DMS53 (cell line): ENCODE measurements at regions not wholly inside any gene's neighbourhood (a gene's known extent, or its start where the extent isn't known, plus 50 kb on each side); places are given as distances from the start of the nearest gene placed in this dataset.
"Not testable (repeated sequence)": the region's sequence is repeated elsewhere in the genome, so short reads cannot be mapped to it uniquely, and the experiment has no call there.

ENCODE experiments used
- DNase-seq: peaks from one replicate; lab custom pipeline; 2025; lab: John Stamatoyannopoulos, UW

GRCh38 chr6:168852376-168852884, 401.2 kb downstream of the THBS2 start:
- peak; percentile 55 for DNase-seq

DNA sequence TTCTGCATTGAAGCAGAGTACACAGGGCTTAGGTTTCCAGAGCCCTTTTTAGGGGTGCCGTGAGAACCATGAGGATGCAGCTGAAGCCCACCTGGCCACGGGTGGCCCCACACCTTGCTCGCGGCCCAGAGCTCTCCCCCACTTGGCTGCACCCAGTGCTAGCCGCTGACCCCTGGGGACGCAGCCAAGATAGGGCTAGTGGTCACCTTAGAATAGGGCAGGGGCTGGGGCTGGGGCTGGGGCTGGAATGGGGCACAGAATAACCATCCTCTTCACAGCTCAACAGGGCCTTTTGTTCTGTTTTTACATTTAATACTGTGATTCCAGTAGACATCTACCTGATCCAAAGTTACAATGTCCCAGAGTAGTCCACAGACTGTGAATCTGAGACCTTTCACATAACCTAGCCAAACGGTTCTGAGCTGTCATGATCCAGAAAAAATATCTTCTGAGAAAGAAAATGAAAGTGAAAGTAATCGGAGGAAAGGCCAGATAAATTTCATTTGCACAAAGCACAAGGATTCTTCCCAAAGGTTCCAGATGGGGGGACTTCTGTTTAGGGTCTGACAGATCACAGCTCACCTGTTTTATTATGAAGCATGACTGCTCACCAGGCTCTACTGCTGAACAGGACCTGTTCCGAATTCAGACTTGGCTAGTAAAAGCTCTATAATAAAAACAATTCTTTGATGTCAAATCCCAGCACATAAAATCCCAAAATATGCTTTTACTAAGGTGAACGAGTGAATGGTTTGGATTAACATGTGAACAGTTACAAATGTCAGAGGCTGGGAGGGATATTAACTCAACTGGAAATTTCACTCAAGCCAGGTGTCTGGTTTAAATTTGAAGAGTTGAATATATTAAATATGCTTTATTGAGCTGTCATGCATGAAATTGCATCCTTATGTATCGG, 401.9 kb downstream of the THBS2 start:
- peak; percentile 62 for DNase-seq

GRCh38 chr6:168850027-168850736, 403.5 kb downstream of the THBS2 start:
- peak; percentile 34 for DNase-seq

DNA sequence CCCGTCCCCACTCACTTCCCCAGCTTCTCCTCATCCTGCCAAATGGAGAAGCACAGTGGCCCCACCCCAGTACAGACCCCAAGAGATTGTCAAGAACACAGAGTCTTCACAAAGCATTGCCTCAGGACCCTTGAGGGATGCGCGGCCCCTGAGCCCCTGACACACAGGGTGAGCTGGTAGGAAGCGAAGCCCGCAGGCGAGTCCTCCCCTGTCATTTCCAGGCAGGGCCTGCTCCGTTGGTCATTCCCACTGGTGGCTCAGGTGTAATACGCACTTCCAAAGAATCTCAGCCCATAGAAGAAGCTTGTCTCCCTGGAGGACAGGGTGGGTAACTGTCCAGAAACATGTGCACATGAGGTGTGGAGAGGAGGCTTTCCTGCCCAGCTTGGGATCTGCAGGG, 404.2 kb downstream of the THBS2 start:
- DNase-seq = no peak

DNA sequence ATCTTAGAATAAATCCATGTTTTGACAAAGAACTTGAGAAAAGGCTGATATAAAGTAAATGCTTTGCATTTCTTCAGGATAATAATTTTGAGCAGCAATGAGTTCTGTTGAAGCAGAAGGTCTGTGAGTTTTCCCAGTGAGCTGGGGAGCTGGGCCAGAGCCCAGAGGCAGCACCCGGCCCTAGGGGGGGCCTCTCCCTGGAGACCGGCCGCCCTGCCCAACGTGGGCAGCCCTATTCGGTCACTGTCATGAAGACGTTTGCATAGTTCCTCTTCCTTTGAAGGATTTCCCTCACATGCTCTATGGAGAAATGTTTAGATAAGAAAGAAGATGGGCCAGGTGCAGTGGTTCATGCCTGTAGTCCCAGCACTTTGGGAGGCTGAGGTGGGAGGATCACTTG, 404.8 kb downstream of the THBS2 start:
- DNase-seq = no peak

DNA sequence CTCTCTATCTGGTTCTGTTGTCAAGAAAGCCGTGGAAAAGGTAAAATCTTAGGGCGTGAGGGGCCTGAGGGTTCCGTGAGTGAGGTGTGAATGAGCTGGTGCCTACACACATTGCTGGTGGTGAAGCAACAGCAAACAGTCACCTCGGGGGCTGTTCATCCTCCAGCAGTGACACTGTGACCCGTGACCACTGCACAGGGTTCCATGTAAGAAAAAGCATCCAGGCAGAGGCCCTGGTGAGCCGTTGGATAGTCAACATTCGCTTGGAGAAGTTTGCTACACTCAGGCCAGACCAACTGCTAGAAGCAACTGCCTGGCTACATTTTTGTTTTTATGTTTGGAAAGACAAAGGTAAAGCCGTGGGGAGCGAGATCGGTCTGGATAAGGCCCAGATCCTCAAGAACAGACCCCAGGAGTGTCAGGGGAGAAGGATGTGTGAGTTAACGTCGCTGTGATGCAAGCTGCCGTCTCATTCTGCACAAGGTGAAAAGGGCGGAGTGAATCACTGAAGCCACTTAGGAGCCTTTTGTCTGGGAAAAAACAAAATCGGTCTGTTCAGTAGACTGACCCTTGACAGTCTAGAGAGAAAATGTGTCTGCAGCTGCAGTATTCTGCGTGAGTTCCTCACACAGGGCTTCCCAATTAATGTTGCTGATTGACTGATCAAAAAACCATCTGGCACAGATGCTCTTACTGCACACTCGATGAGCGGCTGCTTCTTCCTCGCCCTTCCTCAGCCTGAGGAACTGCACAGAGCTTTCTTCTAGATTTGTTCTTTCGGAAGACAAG, 404.0 kb downstream of the SMOC2 start:
- no peak for DNase-seq

- DNase-seq = not testable (repeated sequence)
Measured at GRCh38 chr6:168842632-168843212, 401.7 kb downstream of the SMOC2 start.

DNA sequence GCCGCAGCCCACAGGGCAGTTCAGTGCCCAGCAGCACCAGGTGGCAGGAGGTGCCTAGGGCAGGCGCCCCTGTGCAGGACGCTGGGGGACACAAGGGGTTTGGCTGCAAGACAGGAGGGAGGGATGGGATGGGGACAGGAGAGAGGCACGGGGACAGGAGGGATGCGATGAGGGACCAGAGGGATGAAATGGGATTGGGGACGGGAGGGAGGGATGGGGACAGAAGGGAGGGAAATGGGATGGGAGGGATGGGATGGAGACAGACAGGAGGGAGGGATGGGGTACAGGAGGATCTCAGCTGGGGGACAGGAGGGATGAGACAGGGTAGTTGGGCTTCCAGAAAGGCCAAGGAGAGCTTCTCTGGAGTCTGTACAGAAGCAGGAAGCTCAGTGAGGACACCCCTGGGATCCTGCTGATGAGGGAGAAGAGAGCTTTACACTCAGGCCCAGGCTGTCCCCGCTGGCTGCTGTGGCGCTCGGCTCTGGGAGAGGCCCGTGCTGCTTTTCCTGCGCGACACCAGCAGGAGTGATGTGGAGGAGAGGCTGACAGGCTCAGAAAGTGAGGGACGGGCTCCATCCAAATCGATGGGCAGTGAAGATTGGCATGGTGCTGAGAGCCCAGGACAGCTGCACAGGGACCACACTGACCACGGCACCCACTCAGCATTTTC, 400.8 kb downstream of the SMOC2 start:
- no peak for DNase-seq

DNA sequence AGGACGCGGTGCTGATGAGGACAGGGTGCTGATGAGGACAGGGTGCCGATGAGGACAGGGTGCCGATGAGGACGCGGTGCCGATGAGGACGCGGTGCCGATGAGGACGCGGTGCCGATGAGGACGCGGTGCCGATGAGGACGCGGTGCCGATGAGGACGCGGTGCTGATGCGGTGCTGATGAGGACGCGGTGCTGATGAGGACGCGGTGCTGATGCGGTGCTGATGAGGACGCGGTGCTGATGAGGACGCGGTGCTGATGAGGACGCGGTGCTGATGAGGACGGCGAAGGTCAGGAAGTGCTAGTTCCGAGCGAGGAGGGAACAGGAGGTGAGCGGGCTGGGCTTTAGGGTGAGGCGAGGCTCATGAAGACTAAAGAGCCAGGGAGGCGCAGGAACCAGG, 399.9 kb downstream of the SMOC2 start:
- not testable (repeated sequence) for DNase-seq

GRCh38 chr6:168840299-168840698, 399.3 kb downstream of the SMOC2 start:
- DNase-seq = not testable (repeated sequence)

DNA sequence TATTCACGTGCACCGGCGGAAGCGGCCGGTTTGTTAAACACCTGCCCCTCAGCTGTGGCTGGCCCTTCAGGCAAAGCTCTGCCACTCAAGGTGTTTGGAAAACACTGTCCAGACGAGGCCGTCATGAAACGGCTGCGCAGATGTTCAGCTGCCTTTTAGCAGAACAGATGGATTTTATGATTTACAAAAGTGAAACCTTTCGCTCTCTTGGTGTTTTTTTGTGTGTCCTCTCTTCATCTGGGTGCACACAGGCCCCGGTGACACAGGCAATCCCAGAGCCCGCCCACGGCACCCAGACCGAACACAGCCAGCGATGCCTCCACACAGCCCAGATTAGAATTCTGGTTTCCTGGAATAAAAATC, 397.0 kb downstream of the SMOC2 start:
- DNase-seq = peak; percentile 95

DNA sequence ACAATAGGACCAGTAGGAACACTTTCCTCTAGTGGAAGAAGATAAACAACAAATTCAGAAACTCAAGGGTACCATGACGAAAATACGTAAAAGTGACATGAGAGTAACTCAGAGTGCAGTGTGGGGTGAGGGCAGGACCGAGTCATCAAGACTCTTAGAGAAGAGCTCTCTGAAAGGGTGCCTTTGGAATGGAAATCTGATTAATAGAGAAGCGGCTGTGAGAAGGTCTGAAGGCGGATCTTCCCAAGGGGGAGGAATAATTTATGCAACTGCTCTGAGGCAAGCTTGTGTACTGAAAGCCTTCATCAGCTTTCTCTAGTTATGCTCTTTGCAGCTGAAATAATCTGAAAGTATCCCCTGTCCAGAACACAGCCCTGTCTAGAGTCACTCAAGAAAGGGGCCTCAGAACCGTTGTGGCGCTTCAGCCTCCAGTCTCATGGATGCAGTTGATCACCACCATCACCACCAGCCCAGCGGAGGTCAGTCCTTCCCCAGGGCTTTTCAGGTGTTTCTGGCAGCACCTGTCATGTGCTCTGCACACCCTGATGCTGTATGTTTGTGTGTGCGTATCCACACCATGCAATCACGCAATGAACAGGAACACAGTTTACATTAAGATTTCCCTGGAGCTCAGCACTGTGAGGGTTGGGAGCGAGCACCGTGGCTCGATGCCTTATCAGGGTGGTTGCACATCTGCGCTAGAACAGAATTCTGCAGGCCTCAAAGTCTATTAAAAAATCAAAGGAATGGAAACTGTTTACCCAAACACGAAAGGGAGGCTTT, 396.5 kb downstream of the SMOC2 start:
- peak; percentile 91 for DNase-seq

DNA sequence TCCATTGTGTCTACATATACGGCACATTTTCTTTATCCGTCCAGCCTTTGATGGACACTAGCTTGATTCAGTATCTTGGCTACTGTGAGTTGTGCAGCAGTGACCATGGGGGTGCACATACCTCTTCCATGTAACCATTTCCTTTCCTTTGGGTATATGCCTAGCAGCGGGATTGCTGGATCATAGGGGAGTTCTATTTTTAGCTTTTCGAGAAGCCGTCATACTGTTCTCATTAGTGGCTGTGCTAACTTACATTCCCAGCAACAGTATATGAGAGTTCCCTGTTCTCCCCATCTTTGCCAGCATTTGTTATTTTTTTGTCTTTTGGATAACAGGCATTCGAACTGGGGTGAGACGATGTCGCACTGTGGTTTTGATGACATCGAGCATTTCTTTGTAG, 395.0 kb downstream of the SMOC2 start:
- DNase-seq = no peak

DNA sequence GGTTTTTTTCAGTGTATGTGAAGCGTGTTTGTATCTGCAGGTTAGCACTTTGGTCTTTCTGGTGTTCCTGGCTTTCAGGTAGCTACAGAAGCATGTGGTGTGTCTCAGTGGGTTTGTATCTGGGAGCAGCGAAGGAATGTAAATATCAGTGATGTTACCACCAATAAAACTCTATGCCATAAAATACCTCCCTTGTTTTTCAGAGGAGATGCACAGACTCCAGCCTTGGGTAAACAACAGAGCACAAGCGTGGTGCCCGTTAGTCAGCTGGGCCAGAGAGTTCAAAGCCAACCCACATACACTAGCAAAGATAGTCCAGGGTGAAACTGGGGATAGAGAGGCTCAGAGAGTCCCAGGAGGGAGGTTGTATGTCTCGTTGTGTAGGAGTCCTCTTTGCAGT, 393.8 kb downstream of the SMOC2 start:
- peak; percentile 40 for DNase-seq

DNA sequence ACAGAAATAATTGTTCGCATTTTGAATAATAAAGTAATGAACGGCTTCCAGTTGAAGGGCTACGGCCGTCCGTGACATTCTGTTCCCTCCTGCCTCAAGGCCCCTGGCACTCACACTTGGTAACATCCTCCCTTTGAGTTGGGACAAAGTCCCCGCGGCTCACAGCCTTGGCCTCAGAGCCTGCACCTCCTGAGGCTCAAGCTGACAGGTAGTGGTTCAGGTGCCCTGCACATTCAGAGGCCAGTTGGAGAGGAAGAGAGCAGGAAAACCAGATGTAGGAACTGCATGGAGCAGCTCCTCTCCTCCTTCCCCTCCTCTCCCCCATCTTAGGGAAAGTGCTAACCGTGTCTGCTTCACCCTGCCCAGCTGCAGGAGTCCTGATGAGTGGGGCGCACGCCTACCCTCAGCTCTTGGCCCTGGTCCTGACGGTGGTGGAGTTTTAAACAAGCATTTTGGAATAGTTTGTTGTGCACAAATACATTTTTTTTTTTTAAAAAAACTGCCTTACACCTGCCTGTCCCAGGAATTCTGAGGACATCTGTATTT, 393.1 kb downstream of the SMOC2 start:
- peak; percentile 23 for DNase-seq

DNA sequence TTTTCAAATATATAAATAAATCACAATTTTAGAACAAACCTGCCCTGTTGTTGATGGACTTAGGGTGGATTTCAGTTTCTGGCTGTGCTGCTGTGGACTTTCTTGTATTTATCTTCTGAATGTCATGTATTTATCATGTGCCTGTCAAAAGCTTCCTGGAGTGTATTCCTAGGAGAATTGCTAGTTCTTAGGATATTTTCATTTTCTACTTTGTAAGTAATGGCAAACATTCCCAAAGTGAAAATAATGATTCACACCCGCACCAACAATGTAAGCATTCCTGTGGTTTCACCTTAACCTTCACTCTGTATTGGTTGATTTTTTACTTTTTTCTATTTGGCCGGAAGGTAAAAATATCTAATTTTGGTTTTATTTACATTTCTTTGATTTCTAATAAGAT, 387.8 kb downstream of the SMOC2 start:
- DNase-seq = no peak

DNA sequence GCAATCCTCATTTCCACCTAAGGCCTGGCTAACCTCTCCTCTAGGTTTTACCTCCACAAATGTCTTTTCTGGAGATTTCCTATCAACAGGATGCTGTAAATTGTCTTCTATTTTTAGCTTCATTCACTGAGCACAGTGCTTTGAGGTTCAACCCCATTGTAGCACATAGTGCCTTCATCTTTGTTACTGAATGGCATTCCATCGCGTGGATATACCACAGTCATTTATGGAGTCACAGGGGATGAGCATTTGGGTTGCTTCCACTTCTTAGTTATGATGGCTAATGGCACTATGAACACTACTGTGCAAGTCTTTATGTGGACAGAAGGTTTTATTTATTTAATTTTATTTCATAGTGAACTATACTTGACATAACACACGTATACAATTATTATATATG, 387.1 kb downstream of the SMOC2 start:
- DNase-seq = no peak

DNA sequence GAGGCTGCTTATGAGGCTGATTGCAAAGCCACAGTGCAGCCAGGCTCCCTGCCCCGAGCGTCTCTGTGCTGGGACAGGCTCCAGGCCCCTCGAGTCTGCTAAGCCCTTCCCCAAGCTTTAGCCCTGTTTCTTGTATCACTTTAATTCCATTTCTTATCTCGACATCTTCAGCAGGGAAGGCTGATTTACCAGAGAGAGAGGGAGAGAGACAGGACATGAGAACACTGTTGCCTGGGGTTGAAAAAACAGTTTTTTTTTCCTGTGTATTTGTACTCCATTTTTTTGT, 386.5 kb downstream of the SMOC2 start:
- DNase-seq = no peak

DNA sequence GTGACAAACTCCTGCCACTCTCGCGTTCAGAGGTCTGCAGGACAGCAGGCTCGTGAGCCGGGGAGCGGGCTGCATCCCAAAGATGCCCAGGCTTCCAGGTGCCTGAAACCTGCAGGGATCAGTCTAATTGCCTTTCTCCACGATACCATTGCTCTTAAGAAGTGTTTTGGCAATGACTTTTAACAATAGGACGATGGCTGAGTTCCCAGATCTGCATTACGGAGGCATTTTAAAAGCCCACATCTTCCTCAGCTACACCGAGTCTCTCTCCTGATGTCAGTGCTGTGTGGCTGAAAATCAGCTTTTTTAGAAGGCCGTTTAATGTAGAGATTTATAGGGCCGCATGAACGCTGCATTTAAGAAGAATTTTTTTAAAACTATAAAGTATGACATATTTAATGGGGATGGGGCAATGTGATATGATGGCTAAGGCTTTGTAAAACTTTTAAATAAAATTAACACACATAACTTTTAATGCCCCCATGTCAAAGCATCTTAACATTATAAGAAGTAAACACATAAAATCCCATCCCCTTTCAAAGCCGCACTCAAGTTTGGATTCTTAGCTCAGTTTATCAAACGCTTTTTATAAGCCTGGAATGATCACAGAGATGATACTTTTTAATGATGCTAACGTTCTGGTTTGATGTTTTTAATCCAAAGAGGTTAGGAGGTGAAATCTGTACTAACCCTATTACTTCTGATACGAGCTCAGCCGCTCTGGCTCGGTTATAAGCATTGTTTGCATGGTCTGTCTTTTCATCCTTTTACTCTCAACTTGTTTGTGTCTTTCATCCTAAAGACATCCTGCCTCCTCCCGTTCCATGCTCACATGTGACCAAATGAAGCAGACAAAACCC, 386.0 kb downstream of the SMOC2 start:
- DNase-seq = no peak

DNA sequence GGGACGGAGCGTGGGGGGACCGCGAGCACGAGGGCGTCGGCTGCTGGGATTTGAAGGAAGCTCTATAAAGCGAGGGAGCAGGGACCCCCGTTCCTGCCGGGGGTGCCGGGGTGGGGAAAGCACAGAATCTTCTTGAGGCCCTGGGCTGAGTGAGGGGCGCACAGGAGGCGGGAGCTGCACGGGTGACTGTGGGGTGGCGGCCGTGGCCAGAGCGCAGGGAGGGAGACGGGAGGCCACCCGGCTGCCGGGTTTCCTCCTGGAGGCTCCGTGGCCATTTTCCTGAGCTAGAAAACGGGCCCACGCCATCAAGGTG, 385.1 kb downstream of the SMOC2 start:
- DNase-seq = no peak
